ENCODE measurements at regions not wholly inside any gene's neighbourhood (a gene's known extent, or its start where the extent isn't known, plus 50 kb on each side); places are given as distances from the start of the nearest gene placed in this dataset. TPM values are rescaled to one million over a fixed set of nuclear protein-coding genes. Genes with fewer than 3 reads are reported as not detected.

DNA sequence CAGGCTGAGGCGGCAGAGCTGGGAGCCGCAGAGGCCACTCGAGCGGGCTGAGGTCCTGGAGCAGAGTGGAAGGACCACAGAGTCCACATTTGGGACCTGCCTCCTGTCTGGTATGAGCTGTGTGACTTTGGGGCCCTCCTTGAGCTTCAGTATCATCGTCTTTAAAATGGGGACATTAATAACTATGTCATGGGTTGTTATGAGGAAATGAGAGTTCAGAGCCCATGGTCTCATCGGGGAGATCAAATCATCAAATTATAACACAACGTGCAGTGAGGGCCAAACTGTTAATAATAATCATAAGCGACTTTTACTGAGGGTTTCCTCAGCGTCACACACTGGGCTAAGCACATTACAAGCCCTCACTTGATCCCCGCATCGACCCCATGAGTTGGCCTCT is 49.9 kb upstream of the CCDC167 start:
- Mint-ChIP-seq H3K27ac (ENCODE audit: unreplicated experiment) (no peak overlapping the region), H3K36me3 (ENCODE audit: insufficient read depth, unreplicated experiment) (no peaks in the 10 kb centered on the region), H3K4me3 (ENCODE audit: unreplicated experiment) (no peak overlapping the region), H3K4me1 (ENCODE audit: low read depth, unreplicated experiment) (peaks cover 7% of the 10 kb centered on the region), H3K27me3 (ENCODE audit: insufficient read depth, unreplicated experiment) (no peaks in the 10 kb centered on the region), H3K9me3 (ENCODE audit: unreplicated experiment) (no peaks in the 10 kb centered on the region)
- H3K4me1 ChIP-seq, result peaks cover 27% of the 10 kb centered on the region
- no TSS peak for BruUV-seq (replicated peaks)
- intact Hi-C loops (cut with micrococcal nuclease; ENCODE audit: unreplicated experiment), result no loop called here
- H3K36me3 ChIP-seq (ENCODE audit: control insufficient read depth, insufficient read depth, low read length), result no peaks in the 10 kb centered on the region
- no peak for DNase-seq
- ChIA-PET CTCF (no interaction called here), POLR2A (no interaction called here)
- H3K27me3 ChIP-seq (replicated peaks; ENCODE audit: control insufficient read depth, insufficient read depth, low read length), result no peaks in the 10 kb centered on the region
- H3K4me3 ChIP-seq (ENCODE audit: low read depth, low read length), result no peak overlapping the region
- no peaks in the 10 kb centered on the region for H3K9me3 ChIP-seq
- TF ChIP-seq, protein P1, sequence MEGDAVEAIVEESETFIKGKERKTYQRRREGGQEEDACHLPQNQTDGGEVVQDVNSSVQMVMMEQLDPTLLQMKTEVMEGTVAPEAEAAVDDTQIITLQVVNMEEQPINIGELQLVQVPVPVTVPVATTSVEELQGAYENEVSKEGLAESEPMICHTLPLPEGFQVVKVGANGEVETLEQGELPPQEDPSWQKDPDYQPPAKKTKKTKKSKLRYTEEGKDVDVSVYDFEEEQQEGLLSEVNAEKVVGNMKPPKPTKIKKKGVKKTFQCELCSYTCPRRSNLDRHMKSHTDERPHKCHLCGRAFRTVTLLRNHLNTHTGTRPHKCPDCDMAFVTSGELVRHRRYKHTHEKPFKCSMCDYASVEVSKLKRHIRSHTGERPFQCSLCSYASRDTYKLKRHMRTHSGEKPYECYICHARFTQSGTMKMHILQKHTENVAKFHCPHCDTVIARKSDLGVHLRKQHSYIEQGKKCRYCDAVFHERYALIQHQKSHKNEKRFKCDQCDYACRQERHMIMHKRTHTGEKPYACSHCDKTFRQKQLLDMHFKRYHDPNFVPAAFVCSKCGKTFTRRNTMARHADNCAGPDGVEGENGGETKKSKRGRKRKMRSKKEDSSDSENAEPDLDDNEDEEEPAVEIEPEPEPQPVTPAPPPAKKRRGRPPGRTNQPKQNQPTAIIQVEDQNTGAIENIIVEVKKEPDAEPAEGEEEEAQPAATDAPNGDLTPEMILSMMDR (IDR thresholded peaks at IDR 0.05; ENCODE audit: insufficient read depth in 1 of 2, low read depth in 1 of 2, low read length in 1 of 2, severe bottlenecking in 1 of 2, unreplicated experiment in 1 of 2), result no peak

Small RNA genes in the stretch of these regions (microRNA-seq; reads per million reads assigned to microRNA genes)
- gene MIR4462, result not detected
